NCI-H526 treated with DMSO at 0.1 percent for 48 hours (cell line): ENCODE measurements at regions not wholly inside any gene's neighbourhood (a gene's known extent, or its start where the extent isn't known, plus 50 kb on each side); places are given as distances from the start of the nearest gene placed in this dataset.

Experiments
- DNase-seq: peaks from one replicate; lab custom pipeline; 2025; lab: John Stamatoyannopoulos, UW

DNA sequence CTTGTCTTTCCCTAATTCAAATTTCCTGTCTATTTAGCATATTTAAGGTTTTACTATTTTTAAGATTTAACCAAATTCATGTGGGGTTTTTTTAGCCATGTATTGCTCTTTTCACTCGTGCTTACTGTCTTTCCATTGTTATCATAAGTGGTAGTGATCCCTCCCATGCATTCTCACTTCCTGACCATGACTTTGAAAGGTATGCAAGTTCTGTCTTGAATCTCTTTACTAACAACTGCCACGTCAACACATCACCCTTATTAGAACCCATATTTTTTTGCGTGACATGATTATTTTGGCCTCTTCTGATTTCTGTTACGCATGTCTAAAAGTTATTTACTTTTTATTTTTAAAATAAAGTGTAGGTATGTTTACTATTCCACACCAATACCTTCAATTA lies 94.7 kb upstream of the CDH6 start:
- DNase-seq = no peak

DNA sequence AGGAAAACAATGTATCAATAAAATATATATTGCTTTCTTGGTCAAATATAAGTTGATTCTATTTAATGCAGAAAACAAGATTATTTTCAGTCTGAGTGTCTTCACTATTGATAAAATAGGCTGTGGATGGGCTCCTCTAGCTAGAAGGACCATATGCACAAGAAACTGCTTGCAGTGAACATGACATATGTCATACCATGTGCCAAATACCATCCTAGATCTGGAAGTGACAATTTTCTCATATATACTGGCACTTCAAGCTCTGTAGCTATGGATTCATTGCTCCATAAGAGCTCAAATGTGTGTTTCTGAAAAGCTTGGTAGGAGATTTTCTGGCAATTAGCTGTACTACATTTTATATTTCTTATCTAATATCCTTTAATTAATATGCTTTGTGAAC lies 95.6 kb upstream of the CDH6 start:
- DNase-seq = no peak

DNA sequence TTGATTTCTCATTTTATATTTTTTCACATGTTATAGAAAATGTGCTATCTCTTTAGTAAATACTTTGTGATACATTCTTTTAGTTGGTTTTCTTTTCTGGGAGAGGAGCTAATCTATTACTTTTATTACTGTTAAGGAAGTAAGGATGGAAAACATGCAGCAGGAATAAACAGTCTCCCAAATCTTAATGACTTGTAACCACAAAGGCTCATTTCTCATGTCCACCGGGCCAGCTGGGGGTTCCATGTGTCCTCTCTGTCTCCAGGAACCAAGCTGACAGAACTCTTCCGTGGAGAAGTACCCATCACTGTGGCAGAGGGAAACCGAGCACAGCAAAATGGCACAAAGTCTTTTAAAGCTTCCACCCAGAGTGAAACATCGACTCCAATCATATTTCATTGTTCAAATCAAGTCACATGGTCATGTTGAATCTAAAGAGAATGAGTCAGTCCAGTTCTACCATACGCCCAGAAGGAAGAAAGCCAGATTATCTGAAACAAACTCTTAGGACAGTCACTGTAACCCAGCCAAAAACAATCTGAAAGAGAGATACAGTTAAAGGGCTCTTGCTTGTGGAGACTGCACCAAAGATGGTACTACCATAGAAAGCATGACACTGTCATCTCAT lies 97.1 kb upstream of the CDH6 start:
- DNase-seq = no peak

DNA sequence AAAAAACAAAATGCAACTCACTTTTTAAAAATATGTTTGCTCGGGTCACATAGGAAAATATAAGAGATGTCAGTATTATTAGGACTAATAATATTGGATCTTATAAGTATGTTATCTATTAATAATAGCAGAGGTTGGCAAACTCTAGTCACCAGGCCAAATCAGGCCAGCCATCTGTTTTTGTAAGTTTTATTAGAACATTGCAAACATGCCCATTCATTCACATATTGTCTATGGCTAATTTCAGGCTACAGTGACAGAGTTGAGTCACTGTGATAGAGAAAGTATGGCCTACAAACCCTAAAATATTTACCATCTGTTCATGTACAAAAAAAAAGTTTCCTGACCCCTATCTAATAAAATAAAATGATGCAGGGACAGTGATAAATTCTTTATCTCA lies 97.7 kb upstream of the CDH6 start:
- DNase-seq = no peak

DNA sequence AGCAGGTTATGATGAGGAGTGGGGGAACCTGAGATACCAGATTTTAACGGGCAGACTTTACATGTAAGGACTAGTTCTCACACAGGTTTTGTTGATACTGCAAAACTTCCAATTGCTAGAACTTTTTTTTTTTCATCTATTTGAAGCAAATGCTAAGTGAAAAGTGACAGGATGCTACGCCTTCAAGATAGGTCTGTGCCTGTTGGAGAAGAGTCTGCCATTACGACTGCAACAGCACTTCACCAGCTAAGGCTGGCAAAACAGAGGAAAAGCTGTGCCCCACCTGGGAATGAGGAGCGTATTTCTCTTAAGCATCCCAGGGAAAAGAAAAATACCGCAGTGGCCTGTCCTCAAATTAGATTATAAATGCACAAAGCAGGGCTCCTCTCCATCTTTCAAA lies 102.0 kb upstream of the CDH6 start:
- DNase-seq = no peak

DNA sequence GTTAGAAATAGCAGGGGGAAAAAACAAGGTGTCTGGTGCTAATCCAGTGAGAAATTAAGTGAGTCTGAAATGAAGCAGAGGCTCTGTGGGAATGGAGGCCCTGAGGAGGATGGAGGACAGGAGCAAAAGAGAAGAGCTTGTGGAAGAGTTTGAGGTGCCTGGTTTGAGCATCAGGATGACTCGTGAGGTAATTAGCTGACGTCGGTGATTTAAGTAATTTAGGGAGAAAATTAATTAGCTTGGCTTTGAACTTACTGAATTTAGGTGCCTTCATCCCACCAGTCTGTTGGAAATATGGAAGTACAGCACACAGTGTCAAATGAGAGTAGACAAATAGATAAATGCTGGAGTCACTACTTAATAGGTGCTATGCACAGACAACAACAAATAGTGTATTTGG lies 103.0 kb upstream of the CDH6 start:
- no peak for DNase-seq

DNA sequence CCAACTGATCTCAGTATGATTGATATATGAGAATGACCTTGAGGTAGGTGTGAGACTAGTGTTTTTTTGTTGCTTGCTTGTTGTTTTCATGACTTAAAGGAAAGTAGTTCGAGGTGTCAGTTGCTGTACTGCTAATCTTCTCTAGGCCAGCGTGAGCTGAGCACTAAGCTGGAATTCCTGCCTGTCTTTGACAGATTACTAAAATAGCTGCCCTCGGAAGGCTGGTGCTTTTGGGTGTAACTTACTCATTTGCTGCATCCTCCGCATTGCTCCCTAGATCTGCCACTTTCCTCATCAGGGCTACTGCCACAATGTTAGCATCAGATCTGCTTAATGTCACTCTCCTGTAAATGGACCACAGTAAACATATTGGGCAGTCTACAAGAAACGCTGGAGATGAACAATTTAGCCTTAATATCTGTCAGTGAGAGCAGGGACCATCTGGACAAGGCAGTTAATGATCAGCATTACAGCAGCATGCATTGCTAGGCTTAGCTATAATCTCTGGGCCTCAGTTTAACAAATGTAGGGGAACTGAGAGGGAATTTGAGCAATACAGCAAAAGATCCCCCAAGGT lies 106.6 kb upstream of the CDH6 start:
- no peak for DNase-seq

DNA sequence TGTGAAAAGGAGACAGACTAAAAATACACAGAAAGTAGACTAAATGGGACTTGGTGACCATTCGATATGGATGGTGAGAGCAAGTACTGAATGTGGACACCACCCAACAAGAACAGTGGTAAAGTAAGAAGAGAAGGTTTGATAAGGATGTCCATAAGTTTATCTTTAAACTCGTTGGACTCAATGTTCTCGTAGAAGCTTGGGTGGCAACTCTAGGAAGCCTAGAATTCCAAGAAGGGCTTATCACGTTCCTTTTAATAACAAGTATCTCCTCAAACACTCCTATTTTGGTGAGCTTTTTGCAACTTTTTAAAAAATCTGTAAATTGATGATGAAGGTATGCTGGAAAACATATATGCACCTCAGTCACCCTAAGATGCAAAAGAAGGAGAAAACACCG lies 108.6 kb upstream of the CDH6 start:
- no peak for DNase-seq

DNA sequence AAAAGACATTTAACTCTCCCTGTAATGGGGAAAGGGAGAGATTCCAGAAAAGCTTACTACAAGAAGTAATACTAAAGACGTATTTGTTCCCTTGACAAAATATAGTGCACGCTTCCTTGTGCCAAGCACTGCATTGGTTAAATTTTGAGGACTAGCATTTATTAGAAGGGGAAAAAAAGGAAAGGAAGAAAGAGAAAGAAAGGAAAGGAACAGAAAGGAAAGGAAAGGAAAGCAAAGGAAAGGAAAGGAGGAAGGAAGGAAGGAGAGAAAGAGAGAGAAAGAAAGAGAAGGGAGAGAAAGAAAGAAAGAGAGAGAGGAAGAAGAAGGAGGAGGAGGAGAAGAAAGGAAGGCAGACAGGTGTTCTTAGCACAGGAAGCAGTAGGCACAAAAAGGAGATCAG lies 110.1 kb upstream of the CDH6 start:
- DNase-seq = no peak

DNA sequence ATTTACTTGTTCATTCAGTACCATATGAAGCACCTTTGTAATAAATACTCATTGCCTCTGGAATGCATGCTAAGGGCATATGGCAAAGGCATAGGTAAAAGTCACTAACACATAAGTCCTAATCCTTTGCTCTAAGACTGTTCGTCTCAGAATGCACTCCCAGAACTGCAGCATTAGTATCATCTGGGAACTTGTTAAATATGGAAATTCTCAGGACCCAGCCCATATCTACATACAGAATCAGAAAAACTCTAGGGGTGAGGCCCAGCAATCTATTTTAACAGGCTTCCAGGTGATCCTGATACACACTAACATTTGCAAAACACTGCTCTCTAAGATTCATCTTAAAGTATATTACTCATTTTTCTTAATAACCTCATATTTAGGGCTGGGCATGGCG lies 113.8 kb upstream of the CDH6 start:
- DNase-seq = no peak

DNA sequence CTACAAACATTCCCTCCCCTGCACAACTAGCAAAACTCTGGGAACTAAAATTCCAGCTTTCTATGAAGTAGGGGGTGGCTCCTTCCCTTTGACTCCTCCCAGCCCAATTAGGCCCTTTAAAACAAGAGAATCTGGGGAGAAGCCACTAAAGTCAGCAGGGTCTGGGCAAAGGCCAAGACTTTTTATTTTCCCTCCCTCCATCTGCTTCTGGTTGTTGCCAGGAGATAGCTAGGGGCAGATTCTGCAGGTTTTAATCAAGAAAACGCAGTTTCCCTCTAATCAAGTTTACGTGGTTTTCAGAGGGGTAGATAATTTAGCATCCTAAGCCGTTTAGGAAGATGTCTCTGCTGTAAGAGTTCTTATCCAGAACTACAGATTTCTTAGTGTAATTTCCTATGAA lies 114.5 kb upstream of the CDH6 start:
- no peak for DNase-seq

DNA sequence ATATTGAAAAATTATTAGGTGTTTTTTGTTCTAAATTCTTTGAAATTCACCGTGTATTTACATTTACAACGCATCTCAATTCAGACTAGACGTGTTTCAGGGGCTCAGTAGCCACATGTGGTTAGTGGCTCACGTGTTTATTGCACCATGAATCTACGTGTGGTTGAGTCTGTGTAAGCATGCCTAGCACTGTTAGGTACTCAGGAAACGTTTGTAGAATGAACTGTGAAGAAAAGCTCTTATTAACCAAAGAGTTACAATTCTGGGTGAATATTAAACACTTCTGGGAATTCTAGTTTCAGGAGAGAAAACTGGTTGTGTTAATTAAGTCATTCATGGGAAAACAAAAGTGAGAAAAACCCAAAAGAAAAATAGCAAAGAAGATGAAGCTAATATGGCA lies 117.5 kb upstream of the CDH6 start:
- no peak for DNase-seq

DNA sequence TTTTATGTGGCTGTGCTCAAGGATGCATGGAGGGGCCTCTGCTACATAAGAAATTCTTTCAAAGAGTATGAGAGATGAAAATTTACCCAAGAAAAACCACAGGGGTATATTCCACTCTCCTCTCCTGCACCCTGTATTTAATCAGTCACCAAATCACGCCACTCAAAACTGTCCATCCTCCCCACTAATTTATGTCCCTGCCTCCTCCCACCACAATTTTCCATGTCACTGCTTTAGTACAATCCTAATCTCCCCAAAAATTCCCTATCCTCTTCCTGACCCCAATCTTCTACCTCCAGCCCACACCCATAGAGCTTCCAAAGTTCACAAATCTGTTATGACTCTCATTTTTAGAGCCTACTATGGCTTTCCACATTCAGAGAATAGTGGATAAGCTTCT lies 125.2 kb upstream of the CDH6 start:
- no peak for DNase-seq

DNA sequence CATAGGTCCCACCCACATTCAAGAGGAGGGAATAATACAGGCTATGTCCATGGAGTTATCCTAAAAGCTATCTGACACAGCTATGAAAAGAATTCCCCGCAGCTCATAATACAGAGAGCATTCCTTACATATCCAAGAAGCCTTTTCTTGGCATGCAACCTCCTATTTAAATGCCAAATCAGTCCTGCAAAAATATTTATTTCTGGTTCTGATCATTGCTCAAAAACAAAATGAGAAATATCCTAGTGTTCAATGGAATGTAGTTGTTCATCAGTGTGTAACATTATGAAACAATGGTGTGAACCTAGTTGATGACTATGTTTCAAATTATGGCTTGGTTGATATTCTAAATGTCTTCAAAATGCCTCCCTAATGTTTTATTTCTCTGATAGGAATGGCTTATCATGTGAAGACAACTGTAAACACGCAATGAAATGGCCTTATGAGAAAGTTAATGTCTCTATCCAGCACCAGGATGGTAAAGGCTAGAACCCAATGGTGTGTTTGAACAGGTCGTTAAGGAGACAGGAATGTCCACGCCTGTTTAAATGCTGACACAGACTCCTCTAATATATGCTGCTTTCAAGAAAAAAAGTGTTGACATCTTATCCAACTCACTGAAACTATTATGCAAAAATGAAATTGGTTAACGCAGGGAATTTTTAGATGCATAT lies 126.7 kb upstream of the CDH6 start:
- no peak for DNase-seq

DNA sequence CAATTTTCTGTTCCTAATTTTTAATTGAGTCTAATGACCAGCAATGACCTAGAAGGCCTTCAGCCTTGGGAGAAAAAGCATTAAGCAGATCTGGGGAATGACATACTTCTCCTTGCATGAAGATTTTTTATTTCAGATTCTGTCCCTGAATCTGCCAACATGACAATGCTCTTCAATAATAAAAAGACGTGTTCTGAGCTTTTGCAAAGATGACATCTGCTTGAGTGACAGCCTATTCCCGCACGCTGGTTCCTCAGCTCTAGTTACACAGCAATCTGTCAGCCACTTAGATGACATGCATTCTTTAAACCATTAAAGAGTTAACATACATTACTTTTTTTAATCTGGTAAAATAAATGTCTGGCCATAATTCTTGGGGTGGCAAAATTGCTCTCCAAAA lies 129.3 kb upstream of the CDH6 start:
- no peak for DNase-seq

DNA sequence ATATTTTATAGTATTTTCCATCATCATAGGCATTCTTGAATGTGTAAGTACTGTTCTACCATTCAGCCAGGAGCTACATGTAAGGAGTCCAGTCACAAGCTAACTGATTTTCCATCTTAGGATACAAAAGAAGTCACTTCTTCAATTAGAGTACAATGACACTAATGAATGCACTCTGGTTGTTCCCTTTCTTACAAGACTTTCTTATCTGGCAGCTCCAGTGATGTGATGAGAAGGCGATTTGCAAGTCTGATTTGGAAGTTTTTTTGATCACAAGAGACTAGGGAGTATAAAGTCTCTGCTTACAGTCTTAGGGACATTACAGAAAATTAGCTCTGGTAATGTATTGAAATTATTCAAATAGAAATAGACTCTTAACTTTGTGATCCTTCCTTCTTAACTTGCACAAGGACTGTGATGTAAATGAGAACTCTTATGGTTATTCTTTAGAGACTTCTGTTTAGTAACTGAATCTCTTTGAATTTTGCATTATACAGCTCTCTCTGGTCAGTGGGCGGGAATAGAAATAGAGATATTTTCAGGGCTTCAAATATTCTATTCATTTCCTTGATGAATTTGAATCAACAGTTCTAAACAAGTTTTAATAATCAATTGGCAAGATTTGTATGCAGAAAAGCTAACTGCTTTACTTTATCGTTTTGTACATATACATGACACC lies 130.4 kb upstream of the CDH6 start:
- DNase-seq = no peak

DNA sequence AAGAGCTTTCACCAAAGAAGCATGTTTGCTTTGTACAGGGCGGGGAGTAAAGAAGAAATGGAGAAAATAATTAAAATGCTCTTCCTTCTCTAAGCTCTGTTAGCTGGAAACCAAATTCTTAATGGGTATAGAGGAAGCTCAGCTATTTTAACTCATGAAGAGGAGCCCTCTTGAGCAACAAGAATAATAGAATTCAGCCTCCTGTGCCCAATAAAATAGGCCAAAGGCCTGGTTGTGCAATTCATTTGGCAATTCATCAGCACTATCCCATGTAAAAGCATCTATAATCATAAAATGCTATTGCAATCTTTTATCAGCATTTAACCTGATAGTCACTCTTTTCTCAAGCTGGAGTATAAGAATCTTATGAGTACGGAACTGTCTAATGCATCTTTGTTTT lies 133.6 kb upstream of the CDH6 start:
- no peak for DNase-seq

DNA sequence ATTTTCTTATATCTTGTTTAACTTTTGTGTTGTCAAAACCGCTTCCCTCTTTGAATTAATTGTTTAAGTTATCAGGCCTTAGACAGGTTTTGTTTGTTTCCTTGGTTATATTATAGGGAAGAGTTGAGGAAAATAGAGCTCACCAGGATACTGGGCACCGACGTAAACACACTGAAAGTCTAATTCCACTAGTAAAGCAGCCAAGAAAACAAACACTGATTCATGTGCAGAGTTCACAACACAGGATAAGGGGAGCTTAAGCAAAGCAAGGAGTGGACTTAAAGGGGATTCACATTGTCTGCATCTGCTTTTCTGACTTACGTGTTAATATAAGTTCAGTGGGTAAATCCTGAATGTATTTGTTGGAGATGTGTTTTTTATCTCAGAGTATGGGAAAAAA lies 139.0 kb upstream of the CDH6 start:
- no peak for DNase-seq

DNA sequence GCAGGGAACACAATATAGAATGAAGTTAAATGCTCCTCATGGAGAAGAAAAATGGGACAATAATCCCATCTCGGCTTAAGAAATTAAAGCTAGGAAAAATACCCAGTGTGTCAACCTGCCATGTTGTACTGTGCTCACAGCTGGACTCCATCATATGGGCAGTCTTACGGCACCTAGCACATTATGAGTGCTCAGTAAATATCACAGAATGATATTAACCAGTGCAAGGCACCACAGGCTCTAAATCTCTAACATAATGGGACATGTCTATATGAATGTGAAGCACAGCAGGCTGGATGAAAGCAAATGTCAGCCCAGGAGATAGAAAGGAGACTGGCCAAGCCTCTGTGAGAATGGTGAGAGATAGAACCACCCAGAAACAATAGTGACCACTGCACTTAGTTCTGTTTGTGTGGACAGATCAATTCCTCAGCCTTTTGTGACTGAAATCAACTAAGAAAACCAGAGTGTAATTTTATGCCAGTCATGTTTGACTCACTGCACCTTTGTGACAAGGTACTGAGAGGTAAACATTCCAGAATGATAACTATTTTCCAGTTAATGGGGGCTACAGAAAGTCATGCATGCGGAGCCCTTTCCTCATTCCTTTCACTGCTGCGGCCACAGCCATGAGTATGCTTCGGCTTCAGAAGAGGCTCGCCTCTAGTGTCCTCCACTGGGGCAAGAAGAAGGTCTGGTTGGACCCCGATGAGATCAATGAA lies 140.4 kb upstream of the CDH6 start:
- DNase-seq = no peak

DNA sequence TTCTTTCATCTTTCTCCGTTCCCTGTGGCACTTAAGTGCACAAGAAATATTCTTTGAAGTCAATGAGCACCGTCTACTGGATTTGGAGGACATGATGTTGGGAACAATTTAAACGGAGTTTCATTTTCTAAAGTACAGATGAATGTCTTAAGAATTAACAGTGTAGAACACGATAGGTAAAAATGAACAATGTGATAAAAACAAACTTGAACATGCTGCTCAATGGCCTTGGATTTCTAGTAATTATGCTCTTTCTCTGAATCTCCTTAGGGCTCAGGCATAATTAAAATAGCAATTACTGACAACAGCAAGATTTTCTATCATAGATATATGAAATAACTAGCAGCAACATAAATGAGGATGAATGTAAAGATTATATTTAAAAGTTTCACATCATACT lies 142.2 kb upstream of the CDH6 start:
- DNase-seq = no peak

DNA sequence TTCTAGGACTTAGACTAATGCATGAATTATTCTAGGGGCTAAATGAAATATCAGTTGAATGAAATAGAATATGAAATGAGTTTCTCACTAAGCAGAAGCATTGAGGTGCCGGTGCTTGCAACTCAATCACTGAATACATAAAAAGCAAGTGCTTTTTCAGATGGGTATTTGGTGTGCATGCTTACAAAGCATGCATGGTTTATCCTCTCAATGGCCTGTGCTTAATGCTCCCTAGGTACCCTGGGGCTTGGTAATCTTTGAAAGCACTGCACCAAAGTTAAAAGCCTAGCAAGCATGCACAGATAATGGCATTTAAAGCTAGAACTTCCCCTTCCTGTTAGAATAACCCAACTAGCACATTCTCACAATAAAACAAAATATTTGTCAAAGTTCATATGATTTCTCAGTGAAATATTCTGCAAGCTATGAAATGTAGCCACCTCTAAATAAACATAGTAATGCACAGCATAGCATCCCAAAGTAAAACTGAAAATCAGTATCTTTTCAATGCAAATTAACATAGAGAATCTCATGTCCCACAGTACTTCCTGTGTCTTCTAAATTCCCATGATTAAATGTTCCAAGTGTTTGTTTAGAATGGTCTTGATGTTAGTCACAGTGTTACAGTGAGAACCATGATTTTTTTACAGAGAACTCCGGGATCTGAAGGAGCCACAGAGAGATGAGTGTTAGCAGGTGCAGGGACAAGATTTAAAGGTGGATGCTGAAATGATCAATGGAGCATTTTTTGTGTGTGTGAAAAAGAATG lies 143.4 kb upstream of the CDH6 start:
- no peak for DNase-seq

DNA sequence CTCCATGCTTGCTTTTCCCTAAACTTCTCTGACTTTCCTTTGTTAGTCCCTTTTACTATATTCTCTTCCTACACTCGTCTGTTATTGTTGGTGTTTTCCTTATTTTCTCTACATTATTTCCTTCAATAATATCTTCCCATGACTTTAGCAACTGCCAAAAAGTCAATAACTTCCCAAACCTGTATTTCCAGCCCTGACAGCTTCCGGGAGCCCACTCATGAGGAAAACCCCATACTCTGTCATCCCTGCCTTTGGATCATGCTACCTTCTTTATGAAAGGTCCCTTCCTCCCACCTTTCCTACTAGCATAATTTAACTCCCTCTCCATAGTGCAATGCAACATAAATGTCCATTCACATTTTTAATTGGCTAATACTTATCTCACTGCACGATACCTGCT lies 144.0 kb upstream of the CDH6 start:
- no peak for DNase-seq
